B cell (primary cell): ENCODE measurements at regions not wholly inside any gene's neighbourhood (a gene's known extent, or its start where the extent isn't known, plus 50 kb on each side); places are given as distances from the start of the nearest gene placed in this dataset.

Source experiments
- EZH2 ChIP-seq: IDR thresholded peaks from 2 replicates; pipeline ENCODE4 v1.6.1; 2012; ENCODE audit warnings: borderline replicate concordance, low read depth, mild to moderate bottlenecking, moderate library complexity, low read length; ENCODE audit not compliant: insufficient read depth, poor library complexity, severe bottlenecking
- TF ChIP-seq, protein P1 (sequence below): fragments of 200-600 bp; IDR thresholded peaks from one replicate; pipeline ENCODE4 v1.8.0; 2022; ENCODE audit warnings: antibody characterized with exemption, mild to moderate bottlenecking

- TF ChIP-seq, protein P1, sequence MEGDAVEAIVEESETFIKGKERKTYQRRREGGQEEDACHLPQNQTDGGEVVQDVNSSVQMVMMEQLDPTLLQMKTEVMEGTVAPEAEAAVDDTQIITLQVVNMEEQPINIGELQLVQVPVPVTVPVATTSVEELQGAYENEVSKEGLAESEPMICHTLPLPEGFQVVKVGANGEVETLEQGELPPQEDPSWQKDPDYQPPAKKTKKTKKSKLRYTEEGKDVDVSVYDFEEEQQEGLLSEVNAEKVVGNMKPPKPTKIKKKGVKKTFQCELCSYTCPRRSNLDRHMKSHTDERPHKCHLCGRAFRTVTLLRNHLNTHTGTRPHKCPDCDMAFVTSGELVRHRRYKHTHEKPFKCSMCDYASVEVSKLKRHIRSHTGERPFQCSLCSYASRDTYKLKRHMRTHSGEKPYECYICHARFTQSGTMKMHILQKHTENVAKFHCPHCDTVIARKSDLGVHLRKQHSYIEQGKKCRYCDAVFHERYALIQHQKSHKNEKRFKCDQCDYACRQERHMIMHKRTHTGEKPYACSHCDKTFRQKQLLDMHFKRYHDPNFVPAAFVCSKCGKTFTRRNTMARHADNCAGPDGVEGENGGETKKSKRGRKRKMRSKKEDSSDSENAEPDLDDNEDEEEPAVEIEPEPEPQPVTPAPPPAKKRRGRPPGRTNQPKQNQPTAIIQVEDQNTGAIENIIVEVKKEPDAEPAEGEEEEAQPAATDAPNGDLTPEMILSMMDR: no peak
- no peak for TF ChIP-seq EZH2
Observed at GRCh38 chr3:59135096-59135495, 85.3 kb upstream of the CFAP20DC start.
